ENCODE measurements at regions not wholly inside any gene's neighbourhood (a gene's known extent, or its start where the extent isn't known, plus 50 kb on each side); places are given as distances from the start of the nearest gene placed in this dataset.

DNA sequence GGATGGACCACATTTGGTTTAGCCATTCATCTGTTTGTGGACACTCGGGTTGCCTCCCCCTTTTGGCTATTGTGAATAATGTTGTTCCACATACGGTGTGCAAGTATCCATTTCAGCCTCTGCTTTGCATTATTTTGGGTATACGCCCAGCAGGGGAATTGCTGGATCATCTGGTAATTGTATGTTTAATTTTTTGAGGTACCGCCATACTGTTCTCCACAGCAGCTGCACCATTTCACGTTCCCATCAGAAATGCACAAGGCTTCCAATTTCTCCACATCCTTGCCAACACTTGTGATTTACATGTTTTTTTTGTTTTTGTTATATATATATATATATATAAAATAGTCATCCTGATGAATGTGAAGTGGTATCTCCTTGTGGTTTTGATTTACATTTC is 54.6 kb upstream of the TWIST2 start:
- TF ChIP-seq, protein P1, sequence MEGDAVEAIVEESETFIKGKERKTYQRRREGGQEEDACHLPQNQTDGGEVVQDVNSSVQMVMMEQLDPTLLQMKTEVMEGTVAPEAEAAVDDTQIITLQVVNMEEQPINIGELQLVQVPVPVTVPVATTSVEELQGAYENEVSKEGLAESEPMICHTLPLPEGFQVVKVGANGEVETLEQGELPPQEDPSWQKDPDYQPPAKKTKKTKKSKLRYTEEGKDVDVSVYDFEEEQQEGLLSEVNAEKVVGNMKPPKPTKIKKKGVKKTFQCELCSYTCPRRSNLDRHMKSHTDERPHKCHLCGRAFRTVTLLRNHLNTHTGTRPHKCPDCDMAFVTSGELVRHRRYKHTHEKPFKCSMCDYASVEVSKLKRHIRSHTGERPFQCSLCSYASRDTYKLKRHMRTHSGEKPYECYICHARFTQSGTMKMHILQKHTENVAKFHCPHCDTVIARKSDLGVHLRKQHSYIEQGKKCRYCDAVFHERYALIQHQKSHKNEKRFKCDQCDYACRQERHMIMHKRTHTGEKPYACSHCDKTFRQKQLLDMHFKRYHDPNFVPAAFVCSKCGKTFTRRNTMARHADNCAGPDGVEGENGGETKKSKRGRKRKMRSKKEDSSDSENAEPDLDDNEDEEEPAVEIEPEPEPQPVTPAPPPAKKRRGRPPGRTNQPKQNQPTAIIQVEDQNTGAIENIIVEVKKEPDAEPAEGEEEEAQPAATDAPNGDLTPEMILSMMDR (IDR thresholded peaks at IDR 0.05), result no peak
- TF ChIP-seq POLR2A (IDR thresholded peaks at IDR 0.05), result no peak
